Fibroblast of lung (primary cell): ENCODE measurements at regions not wholly inside any gene's neighbourhood (a gene's known extent, or its start where the extent isn't known, plus 50 kb on each side); places are given as distances from the start of the nearest gene placed in this dataset.

Experiments used
- EZH2 ChIP-seq: IDR thresholded peaks from 2 replicates; pipeline ENCODE4 v1.5.1; 2012; ENCODE audit warnings: low read length, control low read depth, mild to moderate bottlenecking; ENCODE audit errors: missing control alignments
- TF ChIP-seq, protein P1 (sequence below), 2 donors: IDR thresholded peaks in 1 of 2; conservative IDR thresholded peaks in 1 of 2; 1 replicate in 1 of 2; 2 replicates in 1 of 2; pipeline ENCODE4 v1.5.1; 2011 to 2012; ENCODE audit warnings: low read length in 2 of 2, control low read depth in 1 of 2, inconsistent platforms in 1 of 2, low read depth in 1 of 2, mild to moderate bottlenecking in 1 of 2

DNA sequence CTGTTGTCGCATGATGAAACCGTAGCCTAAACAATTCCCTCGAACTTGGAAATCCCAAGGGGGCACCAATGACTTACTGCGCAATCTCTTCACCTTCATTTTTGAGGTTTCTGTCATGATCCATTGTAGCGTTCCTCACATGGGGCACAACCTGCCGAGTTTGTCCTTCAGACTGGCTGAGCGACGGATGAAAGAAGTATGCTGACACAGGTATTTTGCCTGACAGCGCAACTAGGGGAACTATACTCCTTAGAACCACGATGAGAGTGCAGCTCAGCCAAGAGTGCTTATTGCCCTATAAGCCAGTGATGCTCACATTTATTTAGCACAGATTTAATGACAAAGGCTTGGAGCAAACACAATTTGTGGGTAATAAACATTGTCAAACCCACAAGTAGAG, 106.3 kb upstream of the ZNF267 start:
- TF ChIP-seq, protein P1, sequence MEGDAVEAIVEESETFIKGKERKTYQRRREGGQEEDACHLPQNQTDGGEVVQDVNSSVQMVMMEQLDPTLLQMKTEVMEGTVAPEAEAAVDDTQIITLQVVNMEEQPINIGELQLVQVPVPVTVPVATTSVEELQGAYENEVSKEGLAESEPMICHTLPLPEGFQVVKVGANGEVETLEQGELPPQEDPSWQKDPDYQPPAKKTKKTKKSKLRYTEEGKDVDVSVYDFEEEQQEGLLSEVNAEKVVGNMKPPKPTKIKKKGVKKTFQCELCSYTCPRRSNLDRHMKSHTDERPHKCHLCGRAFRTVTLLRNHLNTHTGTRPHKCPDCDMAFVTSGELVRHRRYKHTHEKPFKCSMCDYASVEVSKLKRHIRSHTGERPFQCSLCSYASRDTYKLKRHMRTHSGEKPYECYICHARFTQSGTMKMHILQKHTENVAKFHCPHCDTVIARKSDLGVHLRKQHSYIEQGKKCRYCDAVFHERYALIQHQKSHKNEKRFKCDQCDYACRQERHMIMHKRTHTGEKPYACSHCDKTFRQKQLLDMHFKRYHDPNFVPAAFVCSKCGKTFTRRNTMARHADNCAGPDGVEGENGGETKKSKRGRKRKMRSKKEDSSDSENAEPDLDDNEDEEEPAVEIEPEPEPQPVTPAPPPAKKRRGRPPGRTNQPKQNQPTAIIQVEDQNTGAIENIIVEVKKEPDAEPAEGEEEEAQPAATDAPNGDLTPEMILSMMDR (conservative IDR thresholded peaks at IDR 0.05 in 1 of 2, IDR thresholded peaks at IDR 0.05 in 1 of 2; ENCODE audit: low read depth in 1 of 2, low read length in 2 of 2) = no peak
- TF ChIP-seq EZH2 = no peak
